Fibroblast of pulmonary artery (primary cell): ENCODE measurements at regions not wholly inside any gene's neighbourhood (a gene's known extent, or its start where the extent isn't known, plus 50 kb on each side); places are given as distances from the start of the nearest gene placed in this dataset.
"Not testable (repeated sequence)": the region's sequence is repeated elsewhere in the genome, so short reads cannot be mapped to it uniquely, and the experiment has no call there.

Experiments used
- DNase-seq: peaks from one replicate; pipeline ENCODE4 v3.0.0-alpha.2; 2010; ENCODE audit warnings: low read depth
- H3K4me3 ChIP-seq: replicated peaks from 2 replicates; pipeline ENCODE4 v1.5.1; 2011; ENCODE audit warnings: low read depth, mild to moderate bottlenecking, control low read depth, low read length, moderate library complexity
- TF ChIP-seq, protein P1 (sequence below): IDR thresholded peaks from 2 replicates; pipeline ENCODE4 v1.5.1; 2011; ENCODE audit warnings: mild to moderate bottlenecking, control low read depth, low read length, inconsistent platforms; ENCODE audit errors: missing control alignments

DNA sequence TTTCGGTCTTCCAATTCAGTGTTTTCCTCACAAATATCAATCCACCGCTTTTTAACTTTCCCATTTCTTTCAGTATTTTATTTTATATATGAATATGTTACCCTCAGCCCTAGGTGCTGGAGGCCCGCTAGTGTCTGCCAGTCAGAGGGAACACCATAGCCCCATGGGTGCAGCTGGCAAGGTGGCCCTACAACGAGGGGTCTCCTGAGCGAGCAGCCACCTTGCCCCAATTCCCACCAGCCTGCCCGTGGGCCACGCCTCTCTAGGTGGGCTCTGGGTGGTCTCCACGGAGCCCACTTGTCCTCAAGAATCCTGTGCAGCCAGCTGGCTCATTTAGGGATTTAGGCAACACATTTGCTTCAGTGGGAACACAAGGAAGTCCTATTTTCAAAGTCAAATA, 72.5 kb upstream of the RGPD5 start:
- no peak for DNase-seq
- TF ChIP-seq, protein P1, sequence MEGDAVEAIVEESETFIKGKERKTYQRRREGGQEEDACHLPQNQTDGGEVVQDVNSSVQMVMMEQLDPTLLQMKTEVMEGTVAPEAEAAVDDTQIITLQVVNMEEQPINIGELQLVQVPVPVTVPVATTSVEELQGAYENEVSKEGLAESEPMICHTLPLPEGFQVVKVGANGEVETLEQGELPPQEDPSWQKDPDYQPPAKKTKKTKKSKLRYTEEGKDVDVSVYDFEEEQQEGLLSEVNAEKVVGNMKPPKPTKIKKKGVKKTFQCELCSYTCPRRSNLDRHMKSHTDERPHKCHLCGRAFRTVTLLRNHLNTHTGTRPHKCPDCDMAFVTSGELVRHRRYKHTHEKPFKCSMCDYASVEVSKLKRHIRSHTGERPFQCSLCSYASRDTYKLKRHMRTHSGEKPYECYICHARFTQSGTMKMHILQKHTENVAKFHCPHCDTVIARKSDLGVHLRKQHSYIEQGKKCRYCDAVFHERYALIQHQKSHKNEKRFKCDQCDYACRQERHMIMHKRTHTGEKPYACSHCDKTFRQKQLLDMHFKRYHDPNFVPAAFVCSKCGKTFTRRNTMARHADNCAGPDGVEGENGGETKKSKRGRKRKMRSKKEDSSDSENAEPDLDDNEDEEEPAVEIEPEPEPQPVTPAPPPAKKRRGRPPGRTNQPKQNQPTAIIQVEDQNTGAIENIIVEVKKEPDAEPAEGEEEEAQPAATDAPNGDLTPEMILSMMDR, result no peak
- no peak overlapping the region for H3K4me3 ChIP-seq

DNA sequence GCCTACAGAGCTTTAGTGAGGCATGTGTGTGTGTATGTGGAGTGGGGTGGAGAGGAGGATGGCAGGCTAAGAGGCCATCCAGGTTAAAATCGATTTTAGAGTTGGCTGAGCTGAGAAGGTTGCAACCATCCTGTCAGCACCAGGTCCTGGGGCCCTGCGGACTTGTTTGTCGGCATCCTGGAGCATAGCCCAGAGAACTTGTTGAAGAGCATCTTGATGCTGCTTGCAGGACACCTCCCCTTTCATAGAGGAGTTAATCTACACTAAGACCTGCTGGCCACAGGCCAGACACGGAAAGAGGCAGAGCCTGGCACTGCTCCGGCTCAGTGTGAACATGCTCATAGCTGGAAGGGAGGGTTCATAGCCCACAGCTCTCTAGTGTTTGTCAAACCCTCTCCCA, 72.1 kb upstream of the RGPD5 start:
- DNase-seq, result no peak

DNA sequence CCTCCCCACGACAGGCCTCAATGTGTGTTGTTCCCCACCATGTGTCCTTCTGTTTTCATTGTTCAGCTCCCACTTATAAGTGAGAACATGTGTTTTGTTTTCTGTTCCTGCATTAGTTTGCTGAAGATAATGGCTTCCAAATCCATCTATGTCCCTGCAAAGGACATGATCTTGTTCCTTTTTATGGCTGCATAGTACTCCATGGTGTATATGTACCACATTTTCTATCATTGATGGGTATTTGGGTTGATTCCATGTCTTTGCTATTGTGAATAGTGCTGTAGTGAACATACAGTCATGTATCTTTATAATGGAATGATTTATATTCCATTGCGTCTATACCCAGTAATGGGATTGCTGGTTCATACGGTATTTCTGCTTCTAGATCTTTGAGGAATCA, 71.5 kb upstream of the RGPD5 start:
- not testable (repeated sequence) for H3K4me3 ChIP-seq, DNase-seq

More for the DNA sequence above, 72.1 kb upstream of the RGPD5 start:
- TF ChIP-seq, protein P1, result no peak
- H3K4me3 ChIP-seq, result no peak overlapping the region

DNA sequence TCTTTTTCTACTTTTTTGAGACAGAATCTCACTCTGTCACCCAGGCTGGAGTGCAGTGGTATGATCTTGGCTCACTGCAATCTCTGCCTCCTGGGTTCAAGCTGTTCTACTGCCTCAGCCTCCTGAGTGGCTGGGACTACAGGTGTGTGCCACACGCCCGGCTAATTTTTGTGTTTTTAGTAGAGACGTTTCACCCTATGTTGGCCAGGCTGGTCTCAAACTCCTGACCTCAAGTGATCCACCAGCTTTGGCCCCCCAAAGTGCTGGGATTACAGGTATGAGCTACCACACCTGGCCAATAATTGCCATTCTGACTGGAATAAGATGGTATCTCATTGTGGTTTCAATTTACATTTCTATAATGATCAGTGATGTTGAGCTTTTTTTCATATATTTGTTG, 71.0 kb upstream of the RGPD5 start:
- not testable (repeated sequence) for H3K4me3 ChIP-seq, DNase-seq

DNA sequence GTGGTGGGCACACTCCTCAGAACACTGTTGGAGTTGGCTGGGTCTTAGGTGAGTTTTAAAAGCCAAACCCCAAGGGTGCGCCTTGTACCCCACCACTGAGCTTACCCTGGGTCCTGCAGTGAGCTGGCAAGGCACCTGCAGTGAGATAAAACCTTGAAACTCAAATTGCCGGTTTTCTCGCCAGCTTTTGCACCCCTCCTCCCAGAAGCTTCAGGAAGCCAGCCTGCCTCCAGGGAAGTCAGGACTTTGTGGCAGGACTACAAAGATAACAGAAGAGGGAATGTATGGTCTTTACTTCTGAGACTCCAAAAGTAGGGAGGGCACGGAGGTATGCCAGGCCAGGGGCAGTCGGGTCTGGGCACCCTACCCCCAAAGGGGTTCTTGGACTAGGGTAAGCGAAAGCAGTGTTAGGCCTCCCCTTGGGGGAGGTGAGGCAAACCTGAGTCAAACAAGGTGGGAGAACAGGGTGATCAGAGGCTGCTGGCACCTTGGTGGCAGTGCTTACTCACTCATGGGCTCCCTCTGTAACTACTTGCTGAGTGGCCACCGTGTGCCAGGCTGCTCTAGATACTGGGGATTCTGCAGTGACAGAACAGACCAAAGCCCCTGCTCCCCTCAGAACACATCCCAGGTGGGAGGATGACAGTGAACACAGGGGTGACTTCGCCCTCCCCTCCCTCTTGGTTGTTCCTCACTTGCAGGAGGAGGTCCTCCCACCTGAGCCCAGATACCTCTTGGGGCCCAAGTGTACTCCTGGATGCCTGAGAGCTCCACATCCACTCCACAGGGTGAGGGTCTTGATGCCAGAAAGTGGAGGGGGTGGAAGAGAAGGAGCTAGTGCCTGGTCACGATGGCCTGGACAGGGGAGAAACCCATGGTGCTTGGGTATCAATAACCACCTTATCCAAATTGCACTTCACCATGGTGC, 69.3 kb upstream of the RGPD5 start:
- no peak for DNase-seq
- TF ChIP-seq, protein P1, result no peak
- H3K4me3 ChIP-seq, result no peak overlapping the region

DNA sequence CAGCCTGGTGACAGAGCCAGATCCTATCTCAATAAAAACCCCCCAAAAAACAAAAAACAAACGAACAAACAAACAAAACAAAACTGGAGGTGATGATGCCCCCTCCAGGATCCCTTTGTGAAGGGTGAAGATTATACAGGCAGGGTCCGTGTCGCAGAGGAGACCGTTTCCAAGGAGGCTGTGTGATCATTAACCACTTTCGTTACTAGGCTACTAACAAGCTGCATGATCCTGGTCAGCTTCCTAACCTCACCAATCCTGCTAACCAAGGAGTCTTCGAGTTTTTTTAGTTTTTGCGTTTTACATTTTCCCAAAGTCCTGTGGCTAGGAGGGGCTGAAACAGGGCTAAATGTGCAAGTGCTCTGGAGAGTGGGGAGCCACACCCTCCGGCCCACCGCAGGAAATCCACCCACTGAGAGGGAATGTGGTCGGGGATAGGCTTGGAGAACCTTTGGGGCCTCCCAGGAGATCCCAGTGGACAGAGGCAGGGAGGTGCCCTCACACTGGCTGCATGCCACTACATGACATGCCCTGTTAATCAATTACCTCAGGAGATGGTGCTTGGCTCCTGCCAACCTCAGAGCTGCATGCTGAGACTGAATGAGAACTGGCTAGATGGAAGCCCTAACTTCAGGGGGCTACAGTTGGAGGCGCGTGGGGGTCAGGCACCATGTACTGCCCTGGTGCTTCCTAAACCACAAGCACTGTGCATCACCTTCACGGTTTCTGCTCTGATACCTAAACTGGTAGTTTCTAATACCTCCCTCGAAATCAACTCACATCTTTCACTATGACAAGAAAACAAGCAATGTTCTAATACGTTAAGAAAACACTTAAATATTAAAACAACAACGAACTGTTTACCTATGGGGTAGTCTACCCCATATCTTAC, 67.5 kb upstream of the RGPD5 start:
- H3K4me3 ChIP-seq, result no peak overlapping the region
- no peak for DNase-seq
- TF ChIP-seq, protein P1, result no peak

DNA sequence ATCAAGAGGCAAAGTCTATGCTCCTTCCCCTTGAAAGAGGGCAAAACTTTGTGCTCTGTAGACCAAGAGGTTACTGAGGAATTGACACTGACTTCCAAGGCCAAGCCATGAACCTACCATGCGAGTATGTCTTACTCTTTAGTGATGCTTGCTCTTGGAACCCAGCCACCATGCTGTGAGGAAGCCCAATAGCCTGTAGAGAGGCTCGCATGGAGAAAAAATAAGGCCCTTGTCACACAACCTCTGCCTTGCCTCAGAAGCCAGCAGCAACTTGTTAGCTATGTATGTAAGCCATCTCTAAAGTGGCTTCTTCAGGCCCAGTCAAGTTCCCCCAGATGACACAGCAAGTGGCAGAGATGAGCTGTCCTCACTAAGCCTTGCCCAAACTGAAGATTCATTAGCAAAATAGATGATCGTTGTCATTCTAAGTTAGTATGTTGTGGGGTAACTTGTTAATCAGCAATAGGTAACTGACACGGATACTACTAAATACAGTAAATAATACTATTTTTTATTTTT, 66.1 kb upstream of the RGPD5 start:
- H3K4me3 ChIP-seq, result no peak overlapping the region
- no peak for DNase-seq
- TF ChIP-seq, protein P1, result no peak

DNA sequence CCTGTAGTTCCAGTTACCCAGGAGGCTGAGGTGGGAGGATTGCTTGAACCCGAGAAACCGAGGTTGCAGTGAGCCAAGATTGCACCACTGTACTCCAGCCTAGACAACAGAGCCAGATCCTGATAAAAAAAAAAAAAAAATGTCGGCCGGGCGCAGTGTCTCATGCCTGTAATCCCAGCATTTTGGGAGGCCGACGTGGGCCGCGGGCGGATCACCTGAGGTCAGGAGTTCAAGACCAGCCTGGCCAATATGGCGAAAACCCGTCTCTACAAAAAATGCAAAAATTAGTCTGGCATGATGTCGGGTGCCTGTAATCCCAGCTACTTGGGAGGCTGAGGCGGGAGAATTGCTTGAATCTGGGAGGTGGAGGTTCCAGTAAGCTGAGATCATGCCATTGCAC, 60.4 kb upstream of the RGPD5 start:
- not testable (repeated sequence) for H3K4me3 ChIP-seq, DNase-seq
